GM23248 (cell line): ENCODE measurements at regions not wholly inside any gene's neighbourhood (a gene's known extent, or its start where the extent isn't known, plus 50 kb on each side); places are given as distances from the start of the nearest gene placed in this dataset.
A peak's percentile ranks its signal among the peaks of the same experiment; 100 is the strongest.
"Not testable (repeated sequence)": the region's sequence is repeated elsewhere in the genome, so short reads cannot be mapped to it uniquely, and the experiment has no call there.

Source experiments
- DNase-seq: peaks from one replicate; pipeline ENCODE4 v3.0.0-alpha.2; 2015
- H2AFZ ChIP-seq: fragments of 200-600 bp; sonication (generic); 2 replicates; pipeline ENCODE4 v1.6.1; 2016; ENCODE audit warnings: antibody characterized with exemption
- H3F3A ChIP-seq: fragments of 200-600 bp; sonication (generic); 2 replicates; pipeline ENCODE4 v1.6.1; 2016; ENCODE audit warnings: mild to moderate bottlenecking, antibody characterized with exemption, mixed run types; ENCODE audit not compliant: insufficient read depth
- H3K27ac ChIP-seq: fragments of 200-600 bp; sonication (generic); 2 replicates; pipeline ENCODE4 v1.5.1; 2016; ENCODE audit warnings: mild to moderate bottlenecking
- H3K27me3 ChIP-seq: fragments of 200-600 bp; sonication (generic); replicated peaks from 2 replicates; pipeline ENCODE4 v1.6.1; 2016; ENCODE audit warnings: mild to moderate bottlenecking; ENCODE audit not compliant: insufficient read depth
- H3K36me3 ChIP-seq: fragments of 200-600 bp; sonication (generic); 2 replicates; pipeline ENCODE4 v1.6.1; 2016; ENCODE audit warnings: low read depth, mild to moderate bottlenecking
- H3K4me1 ChIP-seq: fragments of 200-600 bp; sonication (generic); 2 replicates; pipeline ENCODE4 v1.6.1; 2016; ENCODE audit warnings: mild to moderate bottlenecking; ENCODE audit not compliant: insufficient read depth
- H3K4me2 ChIP-seq: fragments of 200-600 bp; sonication (generic); one replicate; pipeline ENCODE4 v1.6.1; 2016; ENCODE audit warnings: mild to moderate bottlenecking; ENCODE audit not compliant: unreplicated experiment
- H3K4me3 ChIP-seq: fragments of 200-600 bp; sonication (generic); 2 replicates; pipeline ENCODE4 v1.5.1; 2016; ENCODE audit warnings: mild to moderate bottlenecking
- H3K79me2 ChIP-seq: fragments of 200-600 bp; sonication (generic); 2 replicates; pipeline ENCODE4 v1.6.1; 2016; ENCODE audit warnings: mild to moderate bottlenecking; ENCODE audit not compliant: insufficient read depth
- H3K9ac ChIP-seq: fragments of 200-600 bp; sonication (generic); 2 replicates; pipeline ENCODE4 v1.6.1; 2016; ENCODE audit warnings: mild to moderate bottlenecking
- H3K9me2 ChIP-seq: fragments of 200-600 bp; sonication (generic); 2 replicates; pipeline ENCODE4 v1.6.1; 2016; ENCODE audit warnings: mixed run types, mild to moderate bottlenecking, moderate library complexity; ENCODE audit not compliant: insufficient read depth
- H3K9me3 ChIP-seq: fragments of 200-600 bp; sonication (generic); one replicate; pipeline ENCODE4 v1.6.1; 2017; ENCODE audit warnings: low read depth
- H4K20me1 ChIP-seq: fragments of 200-600 bp; sonication (generic); 2 replicates; pipeline ENCODE4 v1.6.0; 2016; ENCODE audit not compliant: insufficient read depth
- EZH2 ChIP-seq: fragments of 200-600 bp; sonication (generic); IDR thresholded peaks from 2 replicates; pipeline ENCODE4 v1.6.1; 2018; ENCODE audit warnings: antibody characterized with exemption, mild to moderate bottlenecking; ENCODE audit not compliant: insufficient read depth, poor library complexity, severe bottlenecking
- EZH2phosphoT487 ChIP-seq: fragments of 200-600 bp; sonication (generic); IDR thresholded peaks from 2 replicates; pipeline ENCODE4 v1.6.1; 2018; ENCODE audit warnings: antibody characterized with exemption, moderate library complexity, mild to moderate bottlenecking, low read depth; ENCODE audit not compliant: insufficient read depth
- WGBS, 2 experiments: methylation state at CpG; one replicate each; pipeline ENCODE4 v1.1.6; 2015 to 2017; ENCODE audit warnings: low lambda C conversion rate in 2 of 2, low coverage in 1 of 2; ENCODE audit errors: missing lambda C conversion rate in 2 of 2; 5-methylcytosine and 5-hydroxymethylcytosine counted together
- in situ Hi-C: fragments of 300-500 bp; cut with MboI; formaldehyde crosslinking; loops from 2 replicates; pipeline ENCODE4 v1.15.0; 2020

DNA sequence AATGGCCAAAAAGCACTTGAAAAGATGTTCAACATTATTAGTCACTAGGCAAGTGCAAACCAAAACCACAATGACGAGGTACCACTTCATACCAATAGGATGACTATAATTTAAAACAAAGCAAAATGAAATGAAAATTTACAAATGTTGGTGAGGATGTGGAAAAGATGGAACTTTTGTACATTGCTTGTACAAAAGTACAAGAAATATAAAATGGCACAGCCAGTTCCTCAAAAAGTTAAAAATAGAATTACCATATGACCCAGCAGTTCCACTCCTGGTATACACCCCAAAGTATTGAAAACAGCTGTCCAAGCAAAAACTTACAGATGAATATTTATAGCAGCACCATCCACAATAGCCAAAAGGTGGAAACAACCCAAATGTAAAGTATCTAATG lies 107.8 kb upstream of the XPO1 start:
- Histone ChIP-seq H3K4me1 (peaks cover 12% of the 10 kb centered on the region), H3K79me2 (no peaks in the 10 kb centered on the region), H3K4me3 (no peak overlapping the region), H3K4me2 (peak overlapping the region; percentile 26), H3K27ac (peak overlapping the region; percentile 51), H3K27me3 (no peaks in the 10 kb centered on the region), H2AFZ (no peak overlapping the region), H3K36me3 (no peaks in the 10 kb centered on the region), H3F3A (peaks cover 15% of the 10 kb centered on the region), H3K9me3 (no peaks in the 10 kb centered on the region), H4K20me1 (no peaks in the 10 kb centered on the region), H3K9ac (no peak overlapping the region), H3K9me2 (no peaks in the 10 kb centered on the region)
- TF ChIP-seq EZH2phosphoT487 (no peak), EZH2 (no peak)
- 0% methylated on average over 1 of the region's 1 CpG for WGBS, 2 experiments
- peak; percentile 90 for DNase-seq
- in situ Hi-C loops: no loop called here

DNA sequence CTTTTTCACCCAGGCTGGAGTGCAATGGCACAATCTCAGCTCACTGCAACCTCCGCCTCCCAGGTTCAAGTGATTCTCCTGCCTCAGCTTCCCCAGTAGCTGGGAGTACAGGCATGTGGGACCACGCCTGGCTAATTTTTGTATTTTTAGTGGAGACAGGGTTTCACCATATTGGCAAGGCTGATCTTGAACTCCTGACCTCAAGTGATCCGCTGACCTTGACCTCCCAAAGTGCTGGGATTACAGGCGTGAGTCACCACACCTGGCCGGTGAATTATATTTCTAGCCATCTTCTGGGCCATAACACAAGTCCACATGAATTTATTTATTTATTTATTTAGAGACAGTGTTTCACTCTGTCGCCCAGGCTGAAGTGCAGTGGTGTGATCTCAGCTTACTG lies 105.0 kb upstream of the XPO1 start:
- H3K4me3 ChIP-seq, in situ Hi-C loops, H3K36me3 ChIP-seq, H4K20me1 ChIP-seq, H3K9me2 ChIP-seq, H3K4me2 ChIP-seq, H3K9ac ChIP-seq, H3K27me3 ChIP-seq, H3K79me2 ChIP-seq, H2AFZ ChIP-seq, H3K9me3 ChIP-seq, DNase-seq, H3K27ac ChIP-seq: not testable (repeated sequence)
- Histone ChIP-seq H3K4me1 (peaks cover 12% of the 10 kb centered on the region), H3F3A (peaks cover 15% of the 10 kb centered on the region)
- WGBS, 2 experiments: 95% methylated on average over 6 of the region's 6 CpGs

DNA sequence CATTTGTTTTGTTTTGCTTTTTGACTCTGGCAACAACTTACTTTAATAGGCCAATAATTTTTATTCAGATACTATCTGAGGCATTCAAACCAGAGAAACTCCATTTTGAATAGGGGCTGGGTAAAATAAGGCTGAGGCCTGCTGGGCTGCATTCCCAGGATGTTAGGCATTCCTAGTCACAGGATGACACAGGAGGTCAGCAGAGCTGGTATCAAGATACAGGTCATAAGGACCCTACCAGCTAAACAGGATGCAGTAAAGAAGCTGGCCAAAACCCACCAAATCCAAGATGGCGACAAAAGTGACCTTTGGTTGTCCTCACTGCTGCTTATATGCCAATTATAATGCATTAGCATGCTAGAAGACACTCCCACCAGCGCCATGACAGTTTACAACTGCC lies 102.2 kb upstream of the XPO1 start:
- Histone ChIP-seq H3K9ac (no peak overlapping the region), H3K36me3 (no peaks in the 10 kb centered on the region), H3K27me3 (no peaks in the 10 kb centered on the region), H4K20me1 (no peaks in the 10 kb centered on the region), H3K79me2 (no peaks in the 10 kb centered on the region), H3K4me3 (no peak overlapping the region), H3K9me2 (no peaks in the 10 kb centered on the region), H3K9me3 (no peaks in the 10 kb centered on the region), H3F3A (peaks cover 4% of the 10 kb centered on the region), H3K27ac (no peak overlapping the region), H2AFZ (peak overlapping the region; percentile 56; the same call in 1 of the 2 replicates), H3K4me2 (no peak overlapping the region), H3K4me1 (peaks cover 9% of the 10 kb centered on the region; the same call in 1 of the 2 replicates)
- WGBS, 2 experiments: 71 to 75% methylated on average over 2 of the region's 2 CpGs
- DNase-seq: no peak
- no peak for TF ChIP-seq EZH2phosphoT487
- no peak for TF ChIP-seq EZH2
- in situ Hi-C loops: no loop called here

DNA sequence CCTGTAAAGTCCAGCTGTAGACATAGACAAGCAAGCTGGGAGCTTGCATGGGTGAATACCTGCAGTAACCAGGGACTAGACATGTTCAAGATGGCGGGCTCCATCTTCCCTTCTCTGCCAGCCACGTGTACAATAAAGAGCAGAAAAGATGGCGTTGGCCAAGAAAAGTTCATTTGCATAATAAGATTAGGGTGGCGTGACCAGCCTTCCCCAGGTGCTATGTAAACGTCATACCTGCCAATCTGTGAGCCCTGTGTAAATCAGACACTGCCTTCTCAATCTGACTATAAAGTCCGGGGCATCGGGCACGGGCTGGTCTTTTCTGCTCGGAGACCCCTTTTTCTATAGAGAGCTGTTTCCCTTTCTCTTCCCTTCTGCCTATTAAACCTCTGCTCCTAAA lies 101.6 kb upstream of the XPO1 start:
- H3K27ac ChIP-seq: no peak overlapping the region
- no peak overlapping the region for H3K4me3 ChIP-seq
- H3K79me2 ChIP-seq: no peaks in the 10 kb centered on the region
- H3K9me2 ChIP-seq: no peaks in the 10 kb centered on the region
- TF ChIP-seq EZH2phosphoT487: no peak
- TF ChIP-seq EZH2: no peak
- no peaks in the 10 kb centered on the region for H3K36me3 ChIP-seq
- H4K20me1 ChIP-seq: no peaks in the 10 kb centered on the region
- H3K9ac ChIP-seq: no peak overlapping the region
- no peaks in the 10 kb centered on the region for H3K9me3 ChIP-seq
- H3F3A ChIP-seq: peaks cover 4% of the 10 kb centered on the region
- 78 to 79% methylated on average over 9 of the region's 9 CpGs for WGBS, 2 experiments
- no peak for DNase-seq
- peaks cover 9% of the 10 kb centered on the region; the same call in 1 of the 2 replicates for H3K4me1 ChIP-seq
- in situ Hi-C loops: no loop called here
- no peak overlapping the region for H3K4me2 ChIP-seq
- H2AFZ ChIP-seq: peak overlapping the region; percentile 56; the same call in 1 of the 2 replicates
- no peaks in the 10 kb centered on the region for H3K27me3 ChIP-seq

DNA sequence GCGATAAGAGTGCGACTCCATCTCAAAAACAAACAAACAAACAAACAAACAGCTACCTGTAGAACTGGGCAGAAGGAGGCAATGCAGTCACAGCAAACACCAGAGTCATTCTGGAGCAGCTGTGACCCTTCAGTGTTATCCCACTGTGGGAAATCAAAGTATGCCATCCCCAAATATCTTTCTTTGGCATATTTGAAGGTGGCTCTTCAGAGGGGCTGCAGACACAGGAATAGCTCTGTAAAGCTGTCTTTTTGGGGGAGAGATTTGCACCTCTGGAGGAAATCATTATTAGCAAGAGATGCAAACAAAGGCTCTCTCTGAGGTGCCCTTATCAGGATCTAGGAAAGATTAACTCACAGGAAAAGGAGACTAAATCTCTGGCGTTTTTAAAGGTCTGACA lies 98.5 kb upstream of the XPO1 start:
- Histone ChIP-seq H3K4me1 (peaks cover 9% of the 10 kb centered on the region; the same call in 1 of the 2 replicates), H3K79me2 (no peaks in the 10 kb centered on the region), H3K9ac (no peak overlapping the region), H3K4me3 (no peak overlapping the region), H2AFZ (no peak overlapping the region), H3K36me3 (no peaks in the 10 kb centered on the region), H3K4me2 (no peak overlapping the region), H3K27me3 (no peaks in the 10 kb centered on the region), H4K20me1 (no peaks in the 10 kb centered on the region), H3K9me2 (no peaks in the 10 kb centered on the region), H3K9me3 (no peaks in the 10 kb centered on the region), H3F3A (peaks cover 4% of the 10 kb centered on the region), H3K27ac (no peak overlapping the region)
- in situ Hi-C loops: no loop called here
- WGBS, 2 experiments: 74 to 85% methylated on average over 3 of the region's 3 CpGs
- DNase-seq: no peak
- no peak for TF ChIP-seq EZH2
- no peak for TF ChIP-seq EZH2phosphoT487
